ENCODE measurements at regions not wholly inside any gene's neighbourhood (a gene's known extent, or its start where the extent isn't known, plus 50 kb on each side); places are given as distances from the start of the nearest gene placed in this dataset.

GRCh38 chr9:79237861-79238260 lies 333.9 kb upstream of the TLE4 start:
- peak; percentile 30 for DNase-seq (ENCODE audit: low read depth)
- Histone ChIP-seq H3K9ac (ENCODE audit: low read length) (no peak overlapping the region), H4K20me1 (ENCODE audit: insufficient read depth, low read length) (no peaks in the 10 kb centered on the region), H3K27ac (ENCODE audit: low read depth, low read length) (no peak overlapping the region), H3K79me2 (ENCODE audit: insufficient read depth, low read length) (no peaks in the 10 kb centered on the region), H3K4me2 (ENCODE audit: low read length) (no peak overlapping the region), H3K9me3 (ENCODE audit: insufficient read depth, low read depth, low read length) (no peaks in the 10 kb centered on the region), H2AFZ (ENCODE audit: low read depth, low read length) (no peak overlapping the region), H3K27me3 (ENCODE audit: insufficient read depth, low read length) (no peaks in the 10 kb centered on the region), H3K36me3 (ENCODE audit: insufficient read depth, low read length) (no peaks in the 10 kb centered on the region), H3K4me1 (ENCODE audit: insufficient read depth, low read length) (no peaks in the 10 kb centered on the region), H3K4me3 (ENCODE audit: insufficient read depth, low read depth, low read length) (no peak overlapping the region)
- Mint-ChIP-seq H3K4me1 (ENCODE audit: low read depth, unreplicated experiment) (no peaks in the 10 kb centered on the region), H3K27me3 (ENCODE audit: low read depth, unreplicated experiment) (no peaks in the 10 kb centered on the region), H3K36me3 (ENCODE audit: low read depth, unreplicated experiment) (no peaks in the 10 kb centered on the region), H3K27ac (ENCODE audit: unreplicated experiment) (no peak overlapping the region), H3K4me3 (ENCODE audit: unreplicated experiment) (no peak overlapping the region), H3K9me3 (ENCODE audit: unreplicated experiment) (no peaks in the 10 kb centered on the region)
- TF ChIP-seq EZH2 (IDR thresholded peaks at IDR 0.05; ENCODE audit: insufficient read depth, low read length) (no peak), CTCF (IDR thresholded peaks at IDR 0.05; ENCODE audit: insufficient read depth, low read depth, low read length) (no peak)
- no peak for FAIRE-seq

GRCh38 chr9:79240774-79241173 lies 331.0 kb upstream of the TLE4 start:
- H3K9me3 ChIP-seq (ENCODE audit: insufficient read depth, low read depth, low read length) = no peaks in the 10 kb centered on the region
- H3K27me3 ChIP-seq (ENCODE audit: insufficient read depth, low read length) = no peaks in the 10 kb centered on the region
- no peaks in the 10 kb centered on the region for H4K20me1 ChIP-seq (ENCODE audit: insufficient read depth, low read length)
- DNase-seq (ENCODE audit: low read depth) (no peak), FAIRE-seq (no peak)
- no peak overlapping the region for H3K4me2 ChIP-seq (ENCODE audit: low read length)
- Mint-ChIP-seq H3K27me3 (ENCODE audit: low read depth, unreplicated experiment) (no peaks in the 10 kb centered on the region), H3K27ac (ENCODE audit: unreplicated experiment) (no peak overlapping the region), H3K9me3 (ENCODE audit: unreplicated experiment) (no peaks in the 10 kb centered on the region), H3K36me3 (ENCODE audit: low read depth, unreplicated experiment) (no peaks in the 10 kb centered on the region), H3K4me3 (ENCODE audit: unreplicated experiment) (no peak overlapping the region), H3K4me1 (ENCODE audit: low read depth, unreplicated experiment) (no peaks in the 10 kb centered on the region)
- TF ChIP-seq CTCF (IDR thresholded peaks at IDR 0.05; ENCODE audit: insufficient read depth, low read depth, low read length) (no peak), EZH2 (IDR thresholded peaks at IDR 0.05; ENCODE audit: insufficient read depth, low read length) (no peak)
- H3K27ac ChIP-seq (ENCODE audit: low read depth, low read length) = no peak overlapping the region
- no peak overlapping the region for H3K9ac ChIP-seq (ENCODE audit: low read length)
- H3K79me2 ChIP-seq (ENCODE audit: insufficient read depth, low read length) = no peaks in the 10 kb centered on the region
- H3K4me3 ChIP-seq (ENCODE audit: insufficient read depth, low read depth, low read length) = no peak overlapping the region
- H2AFZ ChIP-seq (ENCODE audit: low read depth, low read length) = no peak overlapping the region
- no peaks in the 10 kb centered on the region for H3K36me3 ChIP-seq (ENCODE audit: insufficient read depth, low read length)
- no peaks in the 10 kb centered on the region for H3K4me1 ChIP-seq (ENCODE audit: insufficient read depth, low read length)

- no peak for FAIRE-seq
- H3K9me3 ChIP-seq (ENCODE audit: insufficient read depth, low read depth, low read length) = no peaks in the 10 kb centered on the region
- no peaks in the 10 kb centered on the region for H3K4me1 Mint-ChIP-seq (ENCODE audit: low read depth, unreplicated experiment)
Measured at GRCh38 chr9:79242489-79242888, 329.3 kb upstream of the TLE4 start.

More at GRCh38 chr9:79242489-79242888, 329.3 kb upstream of the TLE4 start:
- no peaks in the 10 kb centered on the region for H3K4me1 ChIP-seq (ENCODE audit: insufficient read depth, low read length)
- no peaks in the 10 kb centered on the region for H3K36me3 ChIP-seq (ENCODE audit: insufficient read depth, low read length)
- Mint-ChIP-seq H3K4me3 (ENCODE audit: unreplicated experiment) (no peak overlapping the region), H3K27ac (ENCODE audit: unreplicated experiment) (no peak overlapping the region), H3K9me3 (ENCODE audit: unreplicated experiment) (no peaks in the 10 kb centered on the region), H3K27me3 (ENCODE audit: low read depth, unreplicated experiment) (no peaks in the 10 kb centered on the region), H3K36me3 (ENCODE audit: low read depth, unreplicated experiment) (no peaks in the 10 kb centered on the region)
- H3K27me3 ChIP-seq (ENCODE audit: insufficient read depth, low read length) = no peaks in the 10 kb centered on the region
- no peaks in the 10 kb centered on the region for H3K79me2 ChIP-seq (ENCODE audit: insufficient read depth, low read length)
- no peak overlapping the region for H3K4me3 ChIP-seq (ENCODE audit: insufficient read depth, low read depth, low read length)
- no peak overlapping the region for H3K4me2 ChIP-seq (ENCODE audit: low read length)
- H2AFZ ChIP-seq (ENCODE audit: low read depth, low read length) = no peak overlapping the region
- no peaks in the 10 kb centered on the region for H4K20me1 ChIP-seq (ENCODE audit: insufficient read depth, low read length)
- no peak overlapping the region for H3K27ac ChIP-seq (ENCODE audit: low read depth, low read length)
- TF ChIP-seq EZH2 (IDR thresholded peaks at IDR 0.05; ENCODE audit: insufficient read depth, low read length) (no peak), CTCF (IDR thresholded peaks at IDR 0.05; ENCODE audit: insufficient read depth, low read depth, low read length) (no peak)
- H3K9ac ChIP-seq (ENCODE audit: low read length) = no peak overlapping the region
- DNase-seq (ENCODE audit: low read depth) = no peak

Measured in astrocyte (in vitro differentiated cells and primary cell).